SKM-1 (cell line): ENCODE measurements at regions not wholly inside any gene's neighbourhood (a gene's known extent, or its start where the extent isn't known, plus 50 kb on each side); places are given as distances from the start of the nearest gene placed in this dataset.

Experiments used
- DNase-seq: peaks from one replicate; lab custom pipeline; 2025; ENCODE audit not compliant: unreplicated experiment; lab: John Stamatoyannopoulos, UW

- DNase-seq = no peak
These were observed 153.2 kb upstream of the FRMD4B start for GRCh38 chr3:69539134-69539533.

GRCh38 chr3:69538281-69538680 lies 152.4 kb upstream of the FRMD4B start:
- DNase-seq = no peak

GRCh38 chr3:69536306-69537020 lies 150.6 kb upstream of the FRMD4B start:
- no peak for DNase-seq

- DNase-seq = no peak
These were observed 149.7 kb upstream of the FRMD4B start for GRCh38 chr3:69535613-69536012.

GRCh38 chr3:69532547-69533224 lies 146.8 kb upstream of the FRMD4B start:
- no peak for DNase-seq

GRCh38 chr3:69531576-69532546 lies 146.0 kb upstream of the FRMD4B start:
- no peak for DNase-seq

GRCh38 chr3:69530554-69530953 lies 144.7 kb upstream of the FRMD4B start:
- no peak for DNase-seq

GRCh38 chr3:69527498-69527897 lies 141.6 kb upstream of the FRMD4B start:
- no peak for DNase-seq

- DNase-seq = no peak
These were observed 138.9 kb upstream of the FRMD4B start for GRCh38 chr3:69524816-69525215.

- no peak for DNase-seq
These were observed 135.4 kb upstream of the FRMD4B start for GRCh38 chr3:69521286-69521685.

GRCh38 chr3:69511361-69511760 lies 125.5 kb upstream of the FRMD4B start:
- no peak for DNase-seq

GRCh38 chr3:69510481-69511030 lies 124.7 kb upstream of the FRMD4B start:
- no peak for DNase-seq

GRCh38 chr3:69509288-69509687 lies 123.4 kb upstream of the FRMD4B start:
- no peak for DNase-seq

GRCh38 chr3:69505770-69506407 lies 120.0 kb upstream of the FRMD4B start:
- DNase-seq = no peak

- no peak for DNase-seq
These were observed 118.3 kb upstream of the FRMD4B start for GRCh38 chr3:69504232-69504631.

GRCh38 chr3:69500604-69501003 lies 114.7 kb upstream of the FRMD4B start:
- DNase-seq = peak; percentile 51

GRCh38 chr3:69499899-69500421 lies 114.1 kb upstream of the FRMD4B start:
- no peak for DNase-seq

GRCh38 chr3:69499422-69499821 lies 113.5 kb upstream of the FRMD4B start:
- DNase-seq = no peak

GRCh38 chr3:69496856-69497255 lies 111.0 kb upstream of the FRMD4B start:
- DNase-seq = no peak

GRCh38 chr3:69494185-69494584 lies 108.3 kb upstream of the FRMD4B start:
- DNase-seq = no peak

- no peak for DNase-seq
These were observed 107.3 kb upstream of the FRMD4B start for GRCh38 chr3:69493157-69493556.
